HK-2 (cell line): ENCODE measurements at regions not wholly inside any gene's neighbourhood (a gene's known extent, or its start where the extent isn't known, plus 50 kb on each side); places are given as distances from the start of the nearest gene placed in this dataset.
"Not testable (repeated sequence)": the region's sequence is repeated elsewhere in the genome, so short reads cannot be mapped to it uniquely, and the experiment has no call there.

ENCODE experiments used
- DNase-seq: peaks from one replicate; pipeline ENCODE4 v3.0.0-alpha.2; 2018; ENCODE audit not compliant: unreplicated experiment

- not testable (repeated sequence) for DNase-seq
Observed at GRCh38 chr5:148741766-148742165, 84.6 kb upstream of the ADRB2 start.

- DNase-seq: not testable (repeated sequence)
Observed at GRCh38 chr5:148744380-148744779, 82.0 kb upstream of the ADRB2 start.

GRCh38 chr5:148746826-148747535 is 79.4 kb upstream of the ADRB2 start:
- DNase-seq: no peak

- DNase-seq: no peak
Observed at GRCh38 chr5:148747536-148747906, 78.9 kb upstream of the ADRB2 start.

GRCh38 chr5:148748702-148749392 is 77.6 kb upstream of the ADRB2 start:
- DNase-seq: no peak

GRCh38 chr5:148750614-148751013 is 75.8 kb upstream of the ADRB2 start:
- no peak for DNase-seq

- no peak for DNase-seq
Observed at GRCh38 chr5:148751025-148751424, 75.4 kb upstream of the ADRB2 start.

GRCh38 chr5:148752375-148752774 is 74.0 kb upstream of the ADRB2 start:
- not testable (repeated sequence) for DNase-seq

- DNase-seq: no peak
Observed at GRCh38 chr5:148759101-148759500, 67.3 kb upstream of the ADRB2 start.

- DNase-seq: no peak
Observed at GRCh38 chr5:148760945-148761638, 65.3 kb upstream of the ADRB2 start.

- DNase-seq: no peak
Observed at GRCh38 chr5:148763996-148764395, 62.4 kb upstream of the ADRB2 start.

- DNase-seq: no peak
Observed at GRCh38 chr5:148765061-148765460, 61.4 kb upstream of the ADRB2 start.

GRCh38 chr5:148768806-148769415 is 57.5 kb upstream of the ADRB2 start:
- no peak for DNase-seq

- no peak for DNase-seq
Observed at GRCh38 chr5:148769941-148770340, 56.5 kb upstream of the ADRB2 start.

GRCh38 chr5:148774313-148774712 is 52.1 kb upstream of the ADRB2 start:
- no peak for DNase-seq

- DNase-seq: no peak
Observed at GRCh38 chr5:148776261-148776660, 50.1 kb upstream of the ADRB2 start.
